ENCODE measurements at regions not wholly inside any gene's neighbourhood (a gene's known extent, or its start where the extent isn't known, plus 50 kb on each side); places are given as distances from the start of the nearest gene placed in this dataset.
"Not testable (repeated sequence)": the region's sequence is repeated elsewhere in the genome, so short reads cannot be mapped to it uniquely, and the experiment has no call there.

- Histone ChIP-seq H3K9me3 (ENCODE audit: control insufficient read depth, low read length) (peaks cover 18% of the 10 kb centered on the region), H3K27ac (ENCODE audit: low read depth, low read length, severe bottlenecking) (no peak overlapping the region), H3K4me1 (ENCODE audit: control insufficient read depth, insufficient read depth, low read length, poor library complexity, severe bottlenecking) (no peaks in the 10 kb centered on the region), H3K36me3 (ENCODE audit: control insufficient read depth, insufficient read depth, low read length) (no peaks in the 10 kb centered on the region), H3K4me3 (ENCODE audit: extremely low read depth, insufficient read depth, low read length, poor library complexity, severe bottlenecking) (no peak overlapping the region)
- 78 to 89% methylated on average over 3 to 4 of the region's 4 CpGs for WGBS, 2 experiments (ENCODE audit: insufficient coverage in 2 of 2)
Observed at GRCh38 chr6:4242601-4243000, 107.2 kb upstream of the ECI2 start.

GRCh38 chr6:4240148-4240547 is 104.8 kb upstream of the ECI2 start:
- 80 to 93% methylated on average over 1 to 2 of the region's 2 CpGs for WGBS, 2 experiments (ENCODE audit: insufficient coverage in 2 of 2)

GRCh38 chr6:4225161-4225872 is 89.9 kb upstream of the ECI2 start:
- H3K9me3 ChIP-seq (ENCODE audit: control insufficient read depth, low read length): no peaks in the 10 kb centered on the region
- no peak overlapping the region for H3K4me3 ChIP-seq (ENCODE audit: extremely low read depth, insufficient read depth, low read length, poor library complexity, severe bottlenecking)
- peak overlapping the region; percentile 64 for H3K27ac ChIP-seq (ENCODE audit: low read depth, low read length, severe bottlenecking)
- no peaks in the 10 kb centered on the region for H3K36me3 ChIP-seq (ENCODE audit: control insufficient read depth, insufficient read depth, low read length)
- peaks cover 5% of the 10 kb centered on the region for H3K4me1 ChIP-seq (ENCODE audit: control insufficient read depth, insufficient read depth, low read length, poor library complexity, severe bottlenecking)
- WGBS, 2 experiments (ENCODE audit: insufficient coverage in 2 of 2): 82 to 93% methylated on average over 4 to 8 of the region's 9 CpGs

More at GRCh38 chr6:4240148-4240547, 104.8 kb upstream of the ECI2 start:
- Histone ChIP-seq H3K36me3 (ENCODE audit: control insufficient read depth, insufficient read depth, low read length) (no peaks in the 10 kb centered on the region), H3K27ac (ENCODE audit: low read depth, low read length, severe bottlenecking) (no peak overlapping the region), H3K9me3 (ENCODE audit: control insufficient read depth, low read length) (peaks cover 12% of the 10 kb centered on the region), H3K4me3 (ENCODE audit: extremely low read depth, insufficient read depth, low read length, poor library complexity, severe bottlenecking) (no peak overlapping the region), H3K4me1 (ENCODE audit: control insufficient read depth, insufficient read depth, low read length, poor library complexity, severe bottlenecking) (no peaks in the 10 kb centered on the region)

- peaks cover 5% of the 10 kb centered on the region for H3K4me1 ChIP-seq (ENCODE audit: control insufficient read depth, insufficient read depth, low read length, poor library complexity, severe bottlenecking)
- WGBS, 2 experiments (ENCODE audit: insufficient coverage in 2 of 2): 65 to 76% methylated on average over 4 to 7 of the region's 9 CpGs
- H3K27ac ChIP-seq (ENCODE audit: low read depth, low read length, severe bottlenecking): peak overlapping the region; percentile 79
- no peaks in the 10 kb centered on the region for H3K9me3 ChIP-seq (ENCODE audit: control insufficient read depth, low read length)
- no peak overlapping the region for H3K4me3 ChIP-seq (ENCODE audit: extremely low read depth, insufficient read depth, low read length, poor library complexity, severe bottlenecking)
- H3K36me3 ChIP-seq (ENCODE audit: control insufficient read depth, insufficient read depth, low read length): no peaks in the 10 kb centered on the region
Observed at GRCh38 chr6:4224067-4224978, 88.9 kb upstream of the ECI2 start.

- H3K4me3 ChIP-seq (ENCODE audit: extremely low read depth, insufficient read depth, low read length, poor library complexity, severe bottlenecking): no peak overlapping the region
- WGBS, 2 experiments (ENCODE audit: insufficient coverage in 2 of 2): 100% methylated on average over 1 of the region's 1 CpG
Observed at GRCh38 chr6:4220558-4220957, 85.2 kb upstream of the ECI2 start.

GRCh38 chr6:4218619-4219317 is 83.4 kb upstream of the ECI2 start:
- peaks cover 16% of the 10 kb centered on the region for H3K9me3 ChIP-seq (ENCODE audit: control insufficient read depth, low read length)
- not testable (repeated sequence) for H3K27ac ChIP-seq (ENCODE audit: low read depth, low read length, severe bottlenecking); H3K4me1 ChIP-seq (ENCODE audit: control insufficient read depth, insufficient read depth, low read length, poor library complexity, severe bottlenecking); H3K36me3 ChIP-seq (ENCODE audit: control insufficient read depth, insufficient read depth, low read length); H3K4me3 ChIP-seq (ENCODE audit: extremely low read depth, insufficient read depth, low read length, poor library complexity, severe bottlenecking)
- WGBS, 2 experiments (ENCODE audit: insufficient coverage in 2 of 2): 95 to 100% methylated on average over 2 of the region's 3 CpGs

More at GRCh38 chr6:4220558-4220957, 85.2 kb upstream of the ECI2 start:
- H3K9me3 ChIP-seq (ENCODE audit: control insufficient read depth, low read length): no peaks in the 10 kb centered on the region
- no peaks in the 10 kb centered on the region for H3K36me3 ChIP-seq (ENCODE audit: control insufficient read depth, insufficient read depth, low read length)
- no peak overlapping the region for H3K27ac ChIP-seq (ENCODE audit: low read depth, low read length, severe bottlenecking)
- peaks cover 5% of the 10 kb centered on the region for H3K4me1 ChIP-seq (ENCODE audit: control insufficient read depth, insufficient read depth, low read length, poor library complexity, severe bottlenecking)

- 100% methylated on average over 1 of the region's 1 CpG for WGBS, 2 experiments (ENCODE audit: insufficient coverage in 2 of 2)
- H3K36me3 ChIP-seq (ENCODE audit: control insufficient read depth, insufficient read depth, low read length): no peaks in the 10 kb centered on the region
- no peak overlapping the region for H3K4me3 ChIP-seq (ENCODE audit: extremely low read depth, insufficient read depth, low read length, poor library complexity, severe bottlenecking)
- peaks cover 24% of the 10 kb centered on the region for H3K9me3 ChIP-seq (ENCODE audit: control insufficient read depth, low read length)
- H3K4me1 ChIP-seq (ENCODE audit: control insufficient read depth, insufficient read depth, low read length, poor library complexity, severe bottlenecking): no peaks in the 10 kb centered on the region
- no peak overlapping the region for H3K27ac ChIP-seq (ENCODE audit: low read depth, low read length, severe bottlenecking)
Observed at GRCh38 chr6:4212588-4212987, 77.2 kb upstream of the ECI2 start.

- H3K9me3 ChIP-seq (ENCODE audit: control insufficient read depth, low read length): peaks cover 24% of the 10 kb centered on the region
- H3K36me3 ChIP-seq (ENCODE audit: control insufficient read depth, insufficient read depth, low read length): no peaks in the 10 kb centered on the region
- 25% methylated on average over 1 of the region's 4 CpGs; no CpG with 5 or more reads in 1 of the 2 experiments for WGBS, 2 experiments (ENCODE audit: insufficient coverage in 2 of 2)
- no peak overlapping the region for H3K27ac ChIP-seq (ENCODE audit: low read depth, low read length, severe bottlenecking)
- no peaks in the 10 kb centered on the region for H3K4me1 ChIP-seq (ENCODE audit: control insufficient read depth, insufficient read depth, low read length, poor library complexity, severe bottlenecking)
- H3K4me3 ChIP-seq (ENCODE audit: extremely low read depth, insufficient read depth, low read length, poor library complexity, severe bottlenecking): no peak overlapping the region
Observed at GRCh38 chr6:4210629-4211419, 75.4 kb upstream of the ECI2 start.

- no peaks in the 10 kb centered on the region for H3K36me3 ChIP-seq (ENCODE audit: control insufficient read depth, insufficient read depth, low read length)
- H3K4me1 ChIP-seq (ENCODE audit: control insufficient read depth, insufficient read depth, low read length, poor library complexity, severe bottlenecking): no peaks in the 10 kb centered on the region
- H3K9me3 ChIP-seq (ENCODE audit: control insufficient read depth, low read length): peaks cover 22% of the 10 kb centered on the region
- no peak overlapping the region for H3K27ac ChIP-seq (ENCODE audit: low read depth, low read length, severe bottlenecking)
- 100% methylated on average over 1 of the region's 2 CpGs; no CpG with 5 or more reads in 1 of the 2 experiments for WGBS, 2 experiments (ENCODE audit: insufficient coverage in 2 of 2)
- H3K4me3 ChIP-seq (ENCODE audit: extremely low read depth, insufficient read depth, low read length, poor library complexity, severe bottlenecking): no peak overlapping the region
Observed at GRCh38 chr6:4209196-4209595, 73.8 kb upstream of the ECI2 start.

GRCh38 chr6:4208158-4208557 is 72.8 kb upstream of the ECI2 start:
- 96 to 100% methylated on average over 2 of the region's 2 CpGs for WGBS, 2 experiments (ENCODE audit: insufficient coverage in 2 of 2)

More at GRCh38 chr6:4208158-4208557, 72.8 kb upstream of the ECI2 start:
- no peaks in the 10 kb centered on the region for H3K4me1 ChIP-seq (ENCODE audit: control insufficient read depth, insufficient read depth, low read length, poor library complexity, severe bottlenecking)
- peaks cover 12% of the 10 kb centered on the region for H3K9me3 ChIP-seq (ENCODE audit: control insufficient read depth, low read length)
- H3K36me3 ChIP-seq (ENCODE audit: control insufficient read depth, insufficient read depth, low read length): no peaks in the 10 kb centered on the region
- no peak overlapping the region for H3K27ac ChIP-seq (ENCODE audit: low read depth, low read length, severe bottlenecking)
- no peak overlapping the region for H3K4me3 ChIP-seq (ENCODE audit: extremely low read depth, insufficient read depth, low read length, poor library complexity, severe bottlenecking)
